Type B pancreatic cell (in vitro differentiated cells): ENCODE measurements at regions not wholly inside any gene's neighbourhood (a gene's known extent, or its start where the extent isn't known, plus 50 kb on each side); places are given as distances from the start of the nearest gene placed in this dataset.
A peak's percentile ranks its signal among the peaks of the same experiment; 100 is the strongest.

ENCODE experiments used
- DNase-seq: peaks from one replicate; pipeline ENCODE4 v3.0.0; 2021; ENCODE audit warnings: mixed read lengths; ENCODE audit not compliant: unreplicated experiment; ENCODE audit errors: extremely low spot score
- H3K27ac Mint-ChIP-seq: 2 replicates; pipeline ENCODE4 v1.8.0; 2021; ENCODE audit warnings: mild to moderate bottlenecking, mixed read lengths
- H3K27me3 Mint-ChIP-seq: 2 replicates; pipeline ENCODE4 v1.8.0; 2021; ENCODE audit warnings: mixed read lengths
- H3K36me3 Mint-ChIP-seq: 2 replicates; pipeline ENCODE4 v1.8.0; 2021; ENCODE audit warnings: mixed read lengths
- H3K4me1 Mint-ChIP-seq: one replicate; pipeline ENCODE4 v1.8.0; 2021; ENCODE audit warnings: mixed read lengths; ENCODE audit not compliant: unreplicated experiment
- H3K4me3 Mint-ChIP-seq: 2 replicates; pipeline ENCODE4 v1.8.0; 2021; ENCODE audit warnings: mild to moderate bottlenecking, mixed read lengths
- H3K9me3 Mint-ChIP-seq: 2 replicates; pipeline ENCODE4 v1.8.0; 2021; ENCODE audit warnings: mixed read lengths
- TF ChIP-seq, protein P1 (sequence below): fragments of 200-600 bp; sonication (generic); conservative IDR thresholded peaks from 2 replicates; pipeline ENCODE4 v1.5.0; 2021; ENCODE audit warnings: antibody characterized with exemption, mild to moderate bottlenecking

DNA sequence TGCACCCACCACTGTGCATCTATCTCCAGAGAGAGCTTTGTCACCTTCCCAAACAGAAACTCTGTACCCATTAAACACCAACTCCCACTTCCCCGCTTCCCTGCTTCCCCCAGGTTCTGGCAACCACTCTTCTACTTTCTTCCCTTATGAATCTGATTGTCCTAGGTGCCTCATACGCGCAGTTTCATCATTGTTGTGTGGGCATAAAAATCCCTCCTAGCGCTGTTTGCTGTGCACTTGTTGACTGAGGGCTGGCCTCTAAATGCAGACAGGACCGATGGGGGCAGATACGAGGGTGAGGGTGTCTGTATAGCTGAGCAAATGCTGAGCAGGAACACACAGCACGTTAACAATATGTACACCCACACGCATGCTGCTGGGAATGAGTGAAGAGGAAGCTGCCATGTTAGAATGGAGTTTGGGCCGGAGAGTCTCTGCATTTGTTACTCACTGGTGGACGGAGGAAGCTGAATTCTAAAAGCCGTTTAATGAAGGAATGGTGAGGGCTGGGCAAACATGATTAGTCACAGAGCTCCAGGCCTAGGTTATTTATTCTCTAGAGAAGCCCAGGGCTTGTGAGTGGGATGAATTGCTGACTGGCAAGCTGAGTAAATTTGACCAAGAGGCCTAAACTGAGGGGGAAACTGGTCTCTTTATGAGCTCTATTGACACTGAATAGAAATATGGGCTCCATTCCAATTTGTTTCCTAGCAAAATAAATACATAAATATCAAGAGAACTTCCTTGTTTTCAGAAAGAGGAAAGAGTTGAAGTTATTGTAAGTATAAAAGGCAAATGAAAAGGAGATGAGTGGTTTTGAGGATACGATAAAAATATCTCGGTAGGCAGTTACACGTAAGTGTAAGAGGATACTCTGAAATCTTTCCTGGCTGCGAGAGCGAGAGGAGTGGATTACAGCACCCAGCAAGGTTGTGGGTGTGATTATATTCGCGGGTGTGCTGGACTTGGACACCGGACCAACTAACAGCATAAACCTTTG, 95.9 kb upstream of the RPS6KA3 start:
- Mint-ChIP-seq H3K27ac (peak overlapping the region; percentile 72), H3K36me3 (no peaks in the 10 kb centered on the region), H3K4me1 (peaks cover 12% of the 10 kb centered on the region), H3K4me3 (peak overlapping the region; percentile 55), H3K9me3 (peaks cover 3% of the 10 kb centered on the region), H3K27me3 (no peaks in the 10 kb centered on the region)
- TF ChIP-seq, protein P1, sequence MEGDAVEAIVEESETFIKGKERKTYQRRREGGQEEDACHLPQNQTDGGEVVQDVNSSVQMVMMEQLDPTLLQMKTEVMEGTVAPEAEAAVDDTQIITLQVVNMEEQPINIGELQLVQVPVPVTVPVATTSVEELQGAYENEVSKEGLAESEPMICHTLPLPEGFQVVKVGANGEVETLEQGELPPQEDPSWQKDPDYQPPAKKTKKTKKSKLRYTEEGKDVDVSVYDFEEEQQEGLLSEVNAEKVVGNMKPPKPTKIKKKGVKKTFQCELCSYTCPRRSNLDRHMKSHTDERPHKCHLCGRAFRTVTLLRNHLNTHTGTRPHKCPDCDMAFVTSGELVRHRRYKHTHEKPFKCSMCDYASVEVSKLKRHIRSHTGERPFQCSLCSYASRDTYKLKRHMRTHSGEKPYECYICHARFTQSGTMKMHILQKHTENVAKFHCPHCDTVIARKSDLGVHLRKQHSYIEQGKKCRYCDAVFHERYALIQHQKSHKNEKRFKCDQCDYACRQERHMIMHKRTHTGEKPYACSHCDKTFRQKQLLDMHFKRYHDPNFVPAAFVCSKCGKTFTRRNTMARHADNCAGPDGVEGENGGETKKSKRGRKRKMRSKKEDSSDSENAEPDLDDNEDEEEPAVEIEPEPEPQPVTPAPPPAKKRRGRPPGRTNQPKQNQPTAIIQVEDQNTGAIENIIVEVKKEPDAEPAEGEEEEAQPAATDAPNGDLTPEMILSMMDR = no peak
- no peak for DNase-seq

DNA sequence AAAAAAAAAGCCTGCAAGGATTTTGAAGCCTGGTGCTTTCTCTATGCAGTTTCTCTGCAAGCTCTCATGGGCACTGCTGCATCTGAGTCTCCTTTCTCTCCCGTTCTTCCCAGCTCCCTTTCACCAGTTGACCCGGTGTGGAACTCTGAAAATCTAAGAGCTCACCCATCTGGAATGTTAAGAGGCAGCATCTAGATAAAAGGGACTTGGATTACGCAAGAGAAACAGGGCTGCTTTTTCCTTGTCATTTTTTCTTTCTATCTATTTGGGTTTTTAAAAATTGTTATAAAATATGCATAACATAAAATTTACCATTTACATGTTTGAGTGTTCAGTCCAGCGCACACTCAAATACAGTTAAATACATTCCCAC, 95.2 kb upstream of the RPS6KA3 start:
- H3K27me3 Mint-ChIP-seq = no peaks in the 10 kb centered on the region
- peaks cover 12% of the 10 kb centered on the region for H3K4me1 Mint-ChIP-seq
- H3K4me3 Mint-ChIP-seq = peak overlapping the region; percentile 13
- H3K9me3 Mint-ChIP-seq = peaks cover 3% of the 10 kb centered on the region
- H3K27ac Mint-ChIP-seq = peak overlapping the region; percentile 72
- no peaks in the 10 kb centered on the region for H3K36me3 Mint-ChIP-seq
- TF ChIP-seq, protein P1 = no peak
- DNase-seq = no peak

DNA sequence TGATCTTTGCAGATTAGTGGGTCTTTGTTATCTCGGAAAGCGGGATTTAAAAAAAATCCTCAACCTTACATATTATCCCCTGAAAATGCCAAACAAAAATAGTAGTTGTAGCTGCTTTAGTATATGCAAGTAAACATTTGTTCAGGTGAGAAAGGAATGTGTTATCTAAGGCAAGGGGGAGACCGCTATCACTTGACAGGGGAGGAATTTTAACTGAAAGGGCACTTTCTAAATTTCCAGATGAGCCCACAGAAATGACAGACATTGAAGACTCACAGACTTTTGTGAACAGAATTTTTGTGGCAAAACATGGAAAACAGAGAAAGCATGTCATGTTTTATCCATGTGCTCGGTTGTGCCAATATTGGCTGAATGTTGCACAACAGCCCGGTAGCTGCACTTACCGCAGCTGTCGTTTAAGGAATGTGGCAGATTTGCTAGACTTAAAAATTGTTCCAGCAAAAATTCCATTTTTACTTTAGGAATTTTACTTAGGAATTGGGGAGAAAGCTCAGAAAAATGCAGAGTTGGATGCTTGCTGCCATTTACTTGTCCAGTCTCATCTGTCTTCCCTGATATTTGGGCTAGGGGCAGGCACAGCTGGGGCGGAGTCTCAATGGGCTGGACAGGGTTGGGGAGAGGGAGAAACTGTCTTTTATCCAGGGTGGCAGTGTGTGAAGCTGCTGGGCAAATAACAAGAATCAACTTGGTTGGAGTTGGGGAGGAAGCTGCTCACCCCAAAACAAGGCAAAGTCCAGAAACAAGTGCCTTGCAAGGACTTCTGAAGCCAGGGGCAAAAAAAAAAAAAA, 94.6 kb upstream of the RPS6KA3 start:
- H3K36me3 Mint-ChIP-seq = no peaks in the 10 kb centered on the region
- H3K4me3 Mint-ChIP-seq = no peak overlapping the region
- peak overlapping the region; percentile 72 for H3K27ac Mint-ChIP-seq
- no peaks in the 10 kb centered on the region for H3K27me3 Mint-ChIP-seq
- peaks cover 12% of the 10 kb centered on the region for H3K4me1 Mint-ChIP-seq
- TF ChIP-seq, protein P1 = no peak
- no peak for DNase-seq
- peaks cover 3% of the 10 kb centered on the region for H3K9me3 Mint-ChIP-seq

DNA sequence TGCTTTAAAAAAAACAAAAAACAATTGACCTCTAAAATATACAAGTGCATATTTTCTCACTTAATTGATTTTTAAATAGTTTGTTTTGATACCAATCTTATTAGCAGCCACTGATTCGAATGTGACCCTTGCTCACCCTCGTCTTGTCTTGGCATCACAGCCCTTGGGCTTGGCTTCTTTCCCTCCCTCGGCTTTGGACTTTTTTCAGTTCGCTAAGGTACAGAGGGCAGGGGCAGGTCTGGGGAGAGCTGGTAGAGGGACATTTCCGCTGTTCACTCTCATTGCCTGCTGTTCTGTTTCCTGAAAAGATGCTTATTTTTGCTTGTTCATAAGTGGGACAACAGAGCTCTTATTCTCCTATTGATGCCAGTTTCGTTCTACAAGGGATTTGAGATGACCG, 88.5 kb upstream of the RPS6KA3 start:
- Mint-ChIP-seq H3K27ac (no peak overlapping the region), H3K9me3 (no peaks in the 10 kb centered on the region)

DNA sequence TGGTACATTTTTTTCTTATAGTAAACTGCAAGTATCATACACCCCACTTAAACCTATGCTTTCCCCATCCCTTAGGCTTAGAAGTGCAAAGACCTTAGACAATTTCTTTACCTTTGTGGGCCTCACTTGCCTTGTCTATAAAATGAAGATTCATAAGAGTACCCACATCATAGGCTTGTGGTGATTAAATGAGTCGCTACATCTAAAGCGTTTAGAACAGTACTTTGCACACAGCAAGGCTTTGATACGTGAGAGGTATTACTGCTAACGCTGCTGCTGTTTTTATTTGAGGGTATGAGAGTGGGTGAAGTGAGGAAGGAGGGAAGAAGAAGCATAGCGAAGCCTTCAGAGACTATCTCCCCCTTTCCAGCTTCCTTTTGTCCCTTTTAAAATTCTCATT, 87.8 kb upstream of the RPS6KA3 start:
- TF ChIP-seq, protein P1 = no peak
- Mint-ChIP-seq H3K36me3 (no peaks in the 10 kb centered on the region), H3K4me3 (no peak overlapping the region), H3K27ac (no peak overlapping the region), H3K9me3 (no peaks in the 10 kb centered on the region), H3K27me3 (no peaks in the 10 kb centered on the region), H3K4me1 (no peaks in the 10 kb centered on the region)
- DNase-seq = no peak

More for the DNA sequence above, 88.5 kb upstream of the RPS6KA3 start:
- H3K4me1 Mint-ChIP-seq = no peaks in the 10 kb centered on the region
- TF ChIP-seq, protein P1 = no peak
- H3K36me3 Mint-ChIP-seq = no peaks in the 10 kb centered on the region
- H3K27me3 Mint-ChIP-seq = no peaks in the 10 kb centered on the region
- no peak overlapping the region for H3K4me3 Mint-ChIP-seq
- no peak for DNase-seq
